Mesenchymal stem cell (in vitro differentiated cells and primary cell): ENCODE measurements at regions not wholly inside any gene's neighbourhood (a gene's known extent, or its start where the extent isn't known, plus 50 kb on each side); places are given as distances from the start of the nearest gene placed in this dataset.
A peak's percentile ranks its signal among the peaks of the same experiment; 100 is the strongest.

Experiments used
- DNase-seq: peaks from one replicate; pipeline ENCODE4 v3.0.0-alpha.2; 2013
- H2AFZ ChIP-seq: one replicate; pipeline ENCODE4 v1.6.1; 2013; ENCODE audit warnings: low read depth, mild to moderate bottlenecking, control low read depth, inconsistent platforms, low read length, moderate library complexity
- H2AK5ac ChIP-seq: 2 replicates; pipeline ENCODE4 v1.6.1; 2013; ENCODE audit warnings: low read length, moderate library complexity, mild to moderate bottlenecking, inconsistent platforms; ENCODE audit not compliant: severe bottlenecking
- H2BK120ac ChIP-seq: one replicate; pipeline ENCODE4 v1.6.1; 2013; ENCODE audit warnings: low read depth, mild to moderate bottlenecking, inconsistent platforms, low read length, moderate library complexity
- H2BK12ac ChIP-seq, 2 experiments: one replicate each; pipeline ENCODE4 v1.6.1; 2013; ENCODE audit warnings: inconsistent platforms in 2 of 2, low read length in 2 of 2, mild to moderate bottlenecking in 2 of 2, moderate library complexity in 2 of 2, control low read depth in 1 of 2
- H2BK15ac ChIP-seq: one replicate; pipeline ENCODE4 v1.6.1; 2013; ENCODE audit warnings: mild to moderate bottlenecking, low read depth, inconsistent platforms; ENCODE audit not compliant: poor library complexity, severe bottlenecking
- H2BK5ac ChIP-seq: 2 replicates; pipeline ENCODE4 v1.6.1; 2013; ENCODE audit warnings: low read depth, mild to moderate bottlenecking, low read length, control low read depth, inconsistent platforms; ENCODE audit not compliant: poor library complexity, severe bottlenecking
- H3K14ac ChIP-seq, 2 experiments: one replicate each; pipeline ENCODE4 v1.6.1; 2013; ENCODE audit warnings: inconsistent platforms in 2 of 2, low read length in 2 of 2, control low read depth in 1 of 2, mild to moderate bottlenecking in 1 of 2, moderate library complexity in 1 of 2
- H3K18ac ChIP-seq, 2 experiments: one replicate each; pipeline ENCODE4 v1.6.1; 2013; ENCODE audit warnings: inconsistent platforms in 2 of 2, low read length in 2 of 2, control low read depth in 1 of 2, low read depth in 1 of 2, mild to moderate bottlenecking in 1 of 2
- H3K23ac ChIP-seq, 2 experiments: one replicate each; pipeline ENCODE4 v1.6.1; 2013; ENCODE audit warnings: inconsistent platforms in 2 of 2, low read length in 2 of 2, mild to moderate bottlenecking in 2 of 2, moderate library complexity in 2 of 2, control low read depth in 1 of 2
- H3K27ac ChIP-seq: 2 replicates; pipeline ENCODE4 v1.5.1; 2013; ENCODE audit warnings: mild to moderate bottlenecking, moderate library complexity, low read length, control low read depth, inconsistent platforms; ENCODE audit not compliant: poor library complexity, severe bottlenecking
- H3K27me3 ChIP-seq, 2 experiments: 2 replicates each; pipeline versions ENCODE4 v1.6.1 to v1.7.0; 2013; ENCODE audit warnings: low read length in 2 of 2, mild to moderate bottlenecking in 2 of 2, moderate library complexity in 2 of 2, control low read depth in 1 of 2, inconsistent platforms in 1 of 2; ENCODE audit not compliant: control insufficient read depth in 1 of 2, insufficient read depth in 1 of 2
- H3K36me3 ChIP-seq, 2 experiments: 2 replicates each; pipeline versions ENCODE4 v1.6.1 to v1.7.0; 2013; ENCODE audit warnings: low read length in 2 of 2, control low read depth in 1 of 2, inconsistent platforms in 1 of 2, low read depth in 1 of 2, mild to moderate bottlenecking in 1 of 2; ENCODE audit not compliant: insufficient read depth in 2 of 2, control insufficient read depth in 1 of 2
- H3K4ac ChIP-seq, 2 experiments: one replicate each; pipeline ENCODE4 v1.6.1; 2013; ENCODE audit warnings: inconsistent platforms in 2 of 2, low read length in 2 of 2, mild to moderate bottlenecking in 2 of 2, moderate library complexity in 2 of 2, control low read depth in 1 of 2, low read depth in 1 of 2
- H3K4me1 ChIP-seq: 2 replicates; pipeline ENCODE4 v1.6.1; 2013; ENCODE audit warnings: low read depth, low read length, control low read depth; ENCODE audit not compliant: control insufficient read depth, insufficient read depth
- H3K4me2 ChIP-seq: 2 replicates; pipeline ENCODE4 v1.6.1; 2013; ENCODE audit warnings: low read length, mild to moderate bottlenecking, inconsistent platforms; ENCODE audit not compliant: poor library complexity, severe bottlenecking
- H3K4me3 ChIP-seq, 2 experiments: 2 replicates each; pipeline versions ENCODE4 v1.5.1 to v1.7.0; 2013; ENCODE audit warnings: low read length in 2 of 2, mild to moderate bottlenecking in 2 of 2, control low read depth in 1 of 2, low read depth in 1 of 2; ENCODE audit not compliant: insufficient read depth in 1 of 2
- H3K79me1 ChIP-seq: replicated peaks from 2 replicates; pipeline ENCODE4 v1.6.1; 2013; ENCODE audit warnings: mild to moderate bottlenecking, control low read depth, low read length, inconsistent platforms; ENCODE audit not compliant: poor library complexity, severe bottlenecking
- H3K9ac ChIP-seq: 2 replicates; pipeline ENCODE4 v1.7.0; 2013; ENCODE audit warnings: mild to moderate bottlenecking, low read length, moderate library complexity
- H3K9me3 ChIP-seq: 2 replicates; pipeline ENCODE4 v1.7.0; 2013; ENCODE audit warnings: mild to moderate bottlenecking, low read length; ENCODE audit not compliant: control insufficient read depth
- H4K8ac ChIP-seq: one replicate; pipeline ENCODE4 v1.6.1; 2013; ENCODE audit warnings: inconsistent platforms, mild to moderate bottlenecking, low read length, moderate library complexity
- H4K91ac ChIP-seq: one replicate; pipeline ENCODE4 v1.6.1; 2013; ENCODE audit warnings: mild to moderate bottlenecking, low read length, inconsistent platforms
- WGBS: methylation state at CpG from one replicate; pipeline ENCODE4 v1.1.7; 2013; ENCODE audit warnings: mixed read lengths; 5-methylcytosine and 5-hydroxymethylcytosine counted together

DNA sequence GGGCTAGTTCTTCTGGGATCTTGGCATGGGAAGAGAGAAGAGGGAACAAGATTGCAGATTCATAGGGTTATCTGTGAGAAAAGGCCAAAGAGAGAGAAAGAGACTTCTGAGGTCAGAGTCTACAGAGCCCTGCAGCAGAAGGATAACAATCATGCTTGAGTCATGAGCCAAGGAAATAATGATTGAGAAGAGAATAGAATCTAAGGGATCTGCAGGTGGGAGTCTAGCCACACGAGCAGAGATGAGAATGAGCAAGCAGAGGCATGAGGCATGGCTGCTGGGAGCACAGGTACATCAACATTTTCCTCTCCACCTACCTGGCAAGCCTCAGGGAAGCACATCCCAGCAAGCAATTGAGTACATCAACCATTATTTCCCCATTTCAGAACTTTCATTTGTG is 303.7 kb downstream of the LRIG3 start:
- Histone ChIP-seq H3K4me2 (no peak overlapping the region), H2BK5ac (no peak overlapping the region), H3K4me3 (no peak overlapping the region), H2BK12ac (no peak overlapping the region), H3K9me3 (no peaks in the 10 kb centered on the region), H3K18ac (no peak overlapping the region), H3K27me3 (no peaks in the 10 kb centered on the region), H3K79me1 (no peaks in the 10 kb centered on the region), H3K4me1 (no peaks in the 10 kb centered on the region), H4K8ac (no peak overlapping the region), H2AFZ (no peak overlapping the region), H2BK120ac (no peak overlapping the region), H3K4ac (no peak overlapping the region), H2AK5ac (no peak overlapping the region), H3K27ac (no peak overlapping the region), H3K14ac (no peak overlapping the region), H3K9ac (no peak overlapping the region), H3K23ac (no peak overlapping the region), H3K36me3 (no peaks in the 10 kb centered on the region), H2BK15ac (no peak overlapping the region), H4K91ac (no peak overlapping the region)
- DNase-seq = no peak
- 17% methylated on average over 1 of the region's 1 CpG for WGBS

DNA sequence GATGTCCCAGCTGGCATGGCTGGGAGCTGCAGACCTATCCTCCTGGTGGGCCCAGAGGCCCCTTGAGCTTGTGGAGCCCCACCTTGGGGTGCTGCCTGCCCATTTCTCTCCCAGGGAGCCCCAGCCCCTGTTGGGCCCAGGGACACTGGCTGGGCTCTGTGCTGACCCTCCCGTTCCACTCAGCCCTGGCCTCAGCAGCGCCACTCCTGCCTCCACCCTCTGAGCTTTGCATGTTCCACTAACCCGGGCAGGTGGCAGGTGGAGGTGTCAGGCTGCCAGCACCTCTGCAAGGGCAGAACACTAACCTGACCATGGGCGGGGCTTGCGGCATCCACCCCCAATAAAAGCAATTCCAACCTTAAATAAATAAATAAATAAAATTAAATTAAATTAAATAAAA is 299.2 kb downstream of the LRIG3 start:
- Histone ChIP-seq H3K27ac (no peak overlapping the region), H4K8ac (no peak overlapping the region), H3K9me3 (peaks cover 6% of the 10 kb centered on the region), H3K4me2 (no peak overlapping the region), H2AK5ac (no peak overlapping the region), H2AFZ (no peak overlapping the region), H3K9ac (no peak overlapping the region), H2BK5ac (no peak overlapping the region), H4K91ac (no peak overlapping the region), H3K23ac (no peak overlapping the region), H3K4me1 (no peaks in the 10 kb centered on the region), H3K14ac (no peak overlapping the region), H3K79me1 (no peaks in the 10 kb centered on the region), H3K27me3 (no peaks in the 10 kb centered on the region), H3K18ac (no peak overlapping the region), H3K4me3 (no peak overlapping the region), H2BK12ac (no peak overlapping the region), H3K4ac (no peak overlapping the region), H2BK120ac (no peak overlapping the region), H2BK15ac (no peak overlapping the region), H3K36me3 (no peaks in the 10 kb centered on the region)
- WGBS = 100% methylated on average over 3 of the region's 5 CpGs
- no peak for DNase-seq

- no peaks in the 10 kb centered on the region for H3K27me3 ChIP-seq
- no peak overlapping the region for H4K91ac ChIP-seq
- H3K4me3 ChIP-seq = no peak overlapping the region
- no peak overlapping the region for H4K8ac ChIP-seq
- H3K4me1 ChIP-seq = no peaks in the 10 kb centered on the region
- WGBS = no CpG with 5 or more reads among the region's 1 CpG
- no peak overlapping the region for H2BK12ac ChIP-seq
- H3K9me3 ChIP-seq = peaks cover 21% of the 10 kb centered on the region
- H2BK120ac ChIP-seq = no peak overlapping the region
- no peak overlapping the region for H3K14ac ChIP-seq
- H2BK5ac ChIP-seq = no peak overlapping the region
- no peaks in the 10 kb centered on the region for H3K79me1 ChIP-seq
- no peak overlapping the region for H2AK5ac ChIP-seq
- no peak overlapping the region for H3K4ac ChIP-seq
- H3K23ac ChIP-seq = no peak overlapping the region
- H3K18ac ChIP-seq = no peak overlapping the region
- no peak overlapping the region for H3K9ac ChIP-seq
- DNase-seq = peak; percentile 3
- no peak overlapping the region for H2AFZ ChIP-seq
- no peak overlapping the region for H3K27ac ChIP-seq
- no peaks in the 10 kb centered on the region for H3K36me3 ChIP-seq
- H2BK15ac ChIP-seq = no peak overlapping the region
- H3K4me2 ChIP-seq = no peak overlapping the region
Measured at GRCh38 chr12:58629376-58629775, 290.9 kb downstream of the LRIG3 start.

DNA sequence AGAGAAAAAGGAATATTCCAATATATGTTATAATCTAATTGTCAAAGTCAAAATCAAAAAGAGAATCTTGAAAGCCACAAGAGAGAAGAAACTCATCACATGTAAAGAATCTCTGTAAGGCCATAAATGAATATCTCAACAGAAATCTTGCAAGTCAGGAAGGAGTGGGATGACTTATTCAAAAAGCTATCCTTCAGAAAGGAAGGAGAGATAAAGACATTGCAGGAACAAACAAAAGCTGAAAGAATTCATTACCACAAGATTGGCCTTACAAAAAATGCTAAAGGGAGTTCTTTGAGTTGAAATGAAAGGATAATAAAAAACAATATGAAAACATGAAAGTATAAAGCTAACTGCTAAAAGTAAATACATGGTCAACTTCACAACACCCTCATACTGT is 286.8 kb downstream of the LRIG3 start:
- H3K4me1 ChIP-seq = no peaks in the 10 kb centered on the region
- no peak overlapping the region for H4K8ac ChIP-seq
- no peak overlapping the region for H2BK5ac ChIP-seq
- H4K91ac ChIP-seq = no peak overlapping the region
- no peaks in the 10 kb centered on the region for H3K36me3 ChIP-seq
- no peak overlapping the region for H2AK5ac ChIP-seq
- no peak overlapping the region for H2BK120ac ChIP-seq
- peaks cover 29% of the 10 kb centered on the region for H3K9me3 ChIP-seq
- no peaks in the 10 kb centered on the region for H3K27me3 ChIP-seq
- H3K4me2 ChIP-seq = no peak overlapping the region
- no peak overlapping the region for H3K4ac ChIP-seq
- no peak overlapping the region for H3K4me3 ChIP-seq
- peak; percentile 34 for DNase-seq
- H2BK12ac ChIP-seq = no peak overlapping the region
- H3K9ac ChIP-seq = no peak overlapping the region
- H3K18ac ChIP-seq = no peak overlapping the region
- no peak overlapping the region for H3K23ac ChIP-seq
- H3K79me1 ChIP-seq = no peaks in the 10 kb centered on the region
- no peak overlapping the region for H3K14ac ChIP-seq
- H3K27ac ChIP-seq = no peak overlapping the region
- H2BK15ac ChIP-seq = no peak overlapping the region
- H2AFZ ChIP-seq = no peak overlapping the region
